ENCODE measurements at regions not wholly inside any gene's neighbourhood (a gene's known extent, or its start where the extent isn't known, plus 50 kb on each side); places are given as distances from the start of the nearest gene placed in this dataset.

DNA sequence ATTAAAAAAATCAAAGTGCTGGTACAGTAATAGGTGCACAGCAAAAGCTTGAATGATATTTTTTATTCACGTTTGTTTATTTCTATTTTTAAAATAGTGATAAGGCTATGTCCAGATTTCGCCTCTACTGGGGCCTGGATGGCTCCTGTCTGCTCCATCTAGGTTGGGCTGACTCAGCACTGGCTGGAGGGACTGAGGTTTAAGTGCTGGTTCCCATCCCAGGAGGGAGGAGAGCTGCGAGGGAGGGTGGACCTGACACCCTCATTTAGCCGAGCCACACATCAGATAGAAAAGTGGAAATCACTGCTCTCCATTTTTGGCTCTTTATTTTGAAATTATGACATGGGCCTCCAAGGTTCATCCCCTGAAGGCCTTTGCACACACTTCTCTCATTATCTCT lies 95.4 kb upstream of the AGBL1 start:
- no peak for DNase-seq

GRCh38 chr15:85986116-85986515 lies 93.6 kb upstream of the AGBL1 start:
- DNase-seq = no peak

- DNase-seq = no peak
Measured at GRCh38 chr15:85986741-85987140, 92.9 kb upstream of the AGBL1 start.

DNA sequence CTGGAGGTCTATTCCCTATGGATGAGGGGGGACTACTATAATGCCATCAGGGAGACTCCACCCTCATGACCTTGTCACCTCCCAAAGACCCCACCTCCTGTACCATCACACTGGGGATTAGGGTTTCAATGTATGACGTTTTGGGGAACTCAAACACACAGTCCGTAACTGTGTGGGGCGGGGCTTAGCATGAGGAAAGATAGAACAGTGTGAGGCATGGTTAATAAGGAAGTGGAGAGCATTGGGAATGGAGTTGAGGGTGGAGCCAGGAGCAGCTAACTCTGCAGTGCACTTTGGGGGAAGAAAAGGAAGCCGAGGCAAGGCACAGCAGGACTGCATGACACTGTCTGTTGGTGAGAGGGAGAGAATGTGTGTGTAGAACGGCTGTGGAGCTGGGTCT lies 90.9 kb upstream of the AGBL1 start:
- peak; percentile 72 for DNase-seq

- no peak for DNase-seq
Measured at GRCh38 chr15:85992224-85992623, 87.4 kb upstream of the AGBL1 start.

GRCh38 chr15:85993116-85993515 lies 86.6 kb upstream of the AGBL1 start:
- no peak for DNase-seq

- no peak for DNase-seq
Measured at GRCh38 chr15:85997618-85998017, 82.1 kb upstream of the AGBL1 start.

DNA sequence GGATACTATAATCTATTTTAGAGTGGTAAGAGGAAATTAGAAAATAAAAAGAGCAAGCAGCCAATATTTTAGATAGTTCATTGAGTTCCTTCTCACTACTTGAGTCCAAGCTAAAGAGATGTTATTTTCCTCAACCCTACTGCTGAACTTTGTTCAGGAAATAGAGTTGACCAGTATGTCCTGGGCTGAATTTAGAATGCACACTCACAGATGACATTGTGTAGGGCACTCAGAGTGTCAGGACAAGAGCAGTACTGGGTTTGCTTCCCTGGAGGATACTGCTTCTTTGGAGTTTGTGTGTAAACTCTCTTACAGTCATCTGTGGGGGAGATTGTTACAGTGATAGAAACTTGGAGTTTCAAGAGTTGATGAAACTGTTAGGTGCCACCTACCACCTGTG lies 80.0 kb upstream of the AGBL1 start:
- DNase-seq = no peak

DNA sequence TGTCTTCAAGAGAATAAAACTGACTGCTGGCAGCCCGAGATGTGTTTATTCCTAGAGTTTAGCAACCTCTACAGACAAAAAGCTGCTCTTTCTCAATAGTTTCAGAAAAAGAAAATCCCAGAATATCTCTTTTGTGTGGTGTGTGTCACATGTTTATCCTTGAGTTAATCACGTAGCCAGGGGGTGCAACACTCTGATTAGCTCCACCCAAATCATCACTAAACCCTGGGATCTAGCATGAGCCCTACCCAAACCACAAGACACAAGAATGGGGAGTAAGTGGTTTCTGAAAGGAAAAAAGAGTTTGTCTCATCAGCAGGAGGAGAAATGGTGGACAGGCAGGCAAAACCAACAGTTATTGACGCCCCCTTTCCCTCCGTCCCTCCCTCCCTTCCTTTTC lies 78.5 kb upstream of the AGBL1 start:
- DNase-seq = peak; percentile 71

- no peak for DNase-seq
Measured at GRCh38 chr15:86002444-86002843, 77.2 kb upstream of the AGBL1 start.

GRCh38 chr15:86004061-86004460 lies 75.6 kb upstream of the AGBL1 start:
- no peak for DNase-seq

- DNase-seq = no peak
Measured at GRCh38 chr15:86006546-86006945, 73.1 kb upstream of the AGBL1 start.

GRCh38 chr15:86009727-86010126 lies 69.9 kb upstream of the AGBL1 start:
- DNase-seq = no peak

DNA sequence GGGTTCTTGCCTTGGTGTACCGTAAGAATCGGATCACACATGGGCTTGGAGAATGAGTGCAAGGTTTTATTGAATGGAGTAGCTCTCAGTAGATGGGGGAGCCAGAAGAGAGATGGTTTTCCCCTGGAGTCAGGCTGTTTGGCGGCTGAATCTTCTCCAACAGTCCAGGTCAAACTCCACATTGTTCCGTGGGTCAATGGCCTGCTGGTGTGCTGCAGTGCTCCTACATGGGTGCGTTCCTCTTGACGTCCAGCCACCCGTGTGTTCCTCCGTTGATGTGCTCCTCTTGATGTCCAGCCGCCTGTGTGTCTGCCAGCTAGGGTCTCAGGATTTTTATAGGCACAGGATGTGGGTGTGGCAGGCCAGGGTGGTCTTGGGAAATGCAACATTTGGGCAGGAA lies 69.3 kb upstream of the AGBL1 start:
- no peak for DNase-seq

GRCh38 chr15:86010891-86011290 lies 68.8 kb upstream of the AGBL1 start:
- no peak for DNase-seq

- no peak for DNase-seq
Measured at GRCh38 chr15:86014016-86014415, 65.7 kb upstream of the AGBL1 start.

DNA sequence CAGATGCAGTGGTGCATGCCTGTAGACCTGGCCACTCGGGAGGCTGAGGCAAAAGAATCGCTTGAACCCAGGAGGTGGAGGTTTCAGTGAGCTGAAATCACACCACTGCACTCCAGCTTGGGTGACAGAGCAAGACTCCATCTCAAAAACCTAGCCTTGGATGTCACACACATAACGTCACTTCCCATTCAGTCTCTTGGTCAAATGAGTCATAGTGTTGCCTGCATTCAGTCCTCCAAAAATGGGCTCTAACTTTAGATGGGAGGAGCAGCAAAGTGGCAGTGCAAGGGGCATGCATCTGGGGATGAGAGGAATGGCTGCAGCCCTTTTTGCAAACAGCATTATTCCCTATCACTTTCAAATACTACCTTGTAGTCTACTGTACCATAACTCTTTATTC lies 62.9 kb upstream of the AGBL1 start:
- DNase-seq = no peak

GRCh38 chr15:86018679-86019078 lies 61.0 kb upstream of the AGBL1 start:
- no peak for DNase-seq

GRCh38 chr15:86021281-86022264 lies 58.1 kb upstream of the AGBL1 start:
- no peak for DNase-seq

GRCh38 chr15:86028961-86029360 lies 50.7 kb upstream of the AGBL1 start:
- no peak for DNase-seq
